Loucy (cell line): ENCODE measurements at regions not wholly inside any gene's neighbourhood (a gene's known extent, or its start where the extent isn't known, plus 50 kb on each side); places are given as distances from the start of the nearest gene placed in this dataset.

ENCODE experiments used
- CTCF ChIP-seq: fragments of 200-600 bp; sonication (generic); conservative IDR thresholded peaks from 2 replicates; pipeline ENCODE4 v1.5.1; 2014; ENCODE audit warnings: mild to moderate bottlenecking, antibody characterized with exemption, low read length
- EZH2phosphoT487 ChIP-seq: fragments of 200-600 bp; IDR thresholded peaks from 2 replicates; pipeline ENCODE4 v1.6.1; 2018; ENCODE audit warnings: antibody characterized with exemption, mild to moderate bottlenecking, moderate library complexity, borderline replicate concordance

- TF ChIP-seq CTCF (no peak), EZH2phosphoT487 (no peak)
Measured at GRCh38 chr22:27171212-27171611, 513.8 kb downstream of the MIAT start.
